Fibroblast of upper back skin (primary cell): ENCODE measurements at regions not wholly inside any gene's neighbourhood (a gene's known extent, or its start where the extent isn't known, plus 50 kb on each side); places are given as distances from the start of the nearest gene placed in this dataset.

ENCODE experiments used
- DNase-seq: peaks from one replicate; pipeline ENCODE4 v3.0.0-alpha.2; 2013

- no peak for DNase-seq
Measured at GRCh38 chr5:12467799-12468198, 563.6 kb upstream of the CTNND2 start.

- no peak for DNase-seq
Measured at GRCh38 chr5:12460493-12461261, 556.4 kb upstream of the CTNND2 start.

GRCh38 chr5:12459326-12459725 is 555.1 kb upstream of the CTNND2 start:
- no peak for DNase-seq

- no peak for DNase-seq
Measured at GRCh38 chr5:12419075-12419474, 514.8 kb upstream of the CTNND2 start.

- DNase-seq, result no peak
Measured at GRCh38 chr5:12413585-12413984, 509.3 kb upstream of the CTNND2 start.

GRCh38 chr5:12413075-12413474 is 508.8 kb upstream of the CTNND2 start:
- no peak for DNase-seq

- DNase-seq, result no peak
Measured at GRCh38 chr5:12399868-12400267, 495.6 kb upstream of the CTNND2 start.

- no peak for DNase-seq
Measured at GRCh38 chr5:12392246-12392645, 488.0 kb upstream of the CTNND2 start.

- DNase-seq, result no peak
Measured at GRCh38 chr5:12385095-12385494, 480.8 kb upstream of the CTNND2 start.

GRCh38 chr5:12384005-12384404 is 479.8 kb upstream of the CTNND2 start:
- no peak for DNase-seq

- DNase-seq, result no peak
Measured at GRCh38 chr5:12367973-12368372, 463.7 kb upstream of the CTNND2 start.

GRCh38 chr5:12360218-12360617 is 456.0 kb upstream of the CTNND2 start:
- no peak for DNase-seq

- DNase-seq, result no peak
Measured at GRCh38 chr5:12358371-12359090, 454.3 kb upstream of the CTNND2 start.

GRCh38 chr5:12357626-12358025 is 453.4 kb upstream of the CTNND2 start:
- DNase-seq, result no peak

GRCh38 chr5:12354686-12355085 is 450.4 kb upstream of the CTNND2 start:
- DNase-seq, result no peak

GRCh38 chr5:12343558-12343957 is 439.3 kb upstream of the CTNND2 start:
- no peak for DNase-seq

- DNase-seq, result no peak
Measured at GRCh38 chr5:12335938-12336337, 431.7 kb upstream of the CTNND2 start.

- no peak for DNase-seq
Measured at GRCh38 chr5:12332480-12332879, 428.2 kb upstream of the CTNND2 start.

GRCh38 chr5:12330993-12331588 is 426.8 kb upstream of the CTNND2 start:
- no peak for DNase-seq

- DNase-seq, result no peak
Measured at GRCh38 chr5:12330381-12330780, 426.1 kb upstream of the CTNND2 start.

- no peak for DNase-seq
Measured at GRCh38 chr5:12323637-12324229, 419.5 kb upstream of the CTNND2 start.

- DNase-seq, result no peak
Measured at GRCh38 chr5:12322042-12322441, 417.8 kb upstream of the CTNND2 start.

- no peak for DNase-seq
Measured at GRCh38 chr5:12320331-12320730, 416.1 kb upstream of the CTNND2 start.

GRCh38 chr5:12316812-12317211 is 412.6 kb upstream of the CTNND2 start:
- DNase-seq, result no peak
